ENCODE measurements at regions not wholly inside any gene's neighbourhood (a gene's known extent, or its start where the extent isn't known, plus 50 kb on each side); places are given as distances from the start of the nearest gene placed in this dataset.

DNA sequence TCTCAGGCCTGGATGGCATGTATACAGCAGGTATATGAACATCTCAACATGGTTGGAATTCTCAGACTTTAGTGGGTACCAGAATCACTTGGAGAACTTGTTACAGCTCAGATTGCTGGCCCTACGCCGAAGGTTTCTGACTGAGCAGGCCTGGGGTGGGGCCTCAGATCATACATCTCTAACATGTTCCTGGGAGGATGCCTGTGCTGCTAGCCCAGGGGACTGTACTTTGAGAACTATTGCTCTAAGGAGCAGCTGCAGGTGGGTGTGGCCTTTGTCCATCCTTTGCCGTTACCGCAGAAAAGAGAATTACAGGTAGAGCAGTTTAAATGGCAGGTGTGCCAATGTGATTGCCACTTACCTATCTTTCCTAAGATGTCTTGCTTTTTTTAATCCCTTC is 310.5 kb upstream of the JAG1 start (continued):
- TF ChIP-seq FOSL1 (IDR thresholded peaks at IDR 0.05; ENCODE audit: low read depth) = no peak

DNA sequence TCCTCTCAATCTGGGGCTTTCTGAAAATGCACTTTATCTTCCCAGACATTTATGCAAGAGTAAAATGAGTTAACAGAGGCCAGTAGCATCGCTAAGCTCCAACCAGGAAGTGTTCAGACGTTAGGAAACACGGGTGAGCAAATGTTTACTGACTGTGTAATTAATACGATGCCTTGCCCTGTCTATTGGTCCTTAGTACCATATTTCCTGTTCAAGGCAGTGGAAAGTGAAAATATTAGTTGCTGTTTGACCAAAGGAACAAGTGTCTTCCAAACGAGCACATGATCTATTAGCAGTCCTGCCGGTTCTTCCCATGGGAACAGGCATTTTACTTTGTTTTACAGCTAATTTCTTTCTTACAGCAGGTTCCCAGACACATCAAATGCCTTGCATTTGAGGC is 311.1 kb upstream of the JAG1 start:
- Histone ChIP-seq H3K9me3 (ENCODE audit: control insufficient read depth in 1 of 2, insufficient read depth in 1 of 2, low read depth in 1 of 2, low read length in 2 of 2) (no peaks in the 10 kb centered on the region), H3K4me1 (ENCODE audit: control insufficient read depth in 1 of 2, insufficient read depth in 2 of 2, low read length in 2 of 2) (no peaks in the 10 kb centered on the region), H3K4me2 (ENCODE audit: low read length) (no peak overlapping the region), H2AFZ (ENCODE audit: low read depth, low read length, poor library complexity, severe bottlenecking) (no peak overlapping the region), H3K4me3 (replicated peaks in 1 of 2; ENCODE audit: low read depth in 1 of 2, low read length in 2 of 2) (no peak overlapping the region), H3K9me2 (ENCODE audit: insufficient read depth) (no peaks in the 10 kb centered on the region), H4K20me1 (ENCODE audit: insufficient read depth) (no peaks in the 10 kb centered on the region), H3K27ac (ENCODE audit: low read depth, low read length) (no peak overlapping the region), H3K27me3 (ENCODE audit: insufficient read depth, low read length) (no peaks in the 10 kb centered on the region), H3K36me3 (ENCODE audit: control insufficient read depth in 1 of 2, insufficient read depth in 2 of 2, low read length in 2 of 2) (no peaks in the 10 kb centered on the region; a peak in 1 of 4 replicates), H3K79me2 (ENCODE audit: insufficient read depth, low read length) (no peaks in the 10 kb centered on the region), H3K9ac (ENCODE audit: low read length) (no peak overlapping the region)
- TF ChIP-seq POLR2AphosphoS5 (IDR thresholded peaks at IDR 0.05; ENCODE audit: low read depth, low read length) (no peak), ATF3 (IDR thresholded peaks at IDR 0.05) (no peak), JUND (IDR thresholded peaks at IDR 0.05) (no peak), ZNF274 (IDR thresholded peaks at IDR 0.05; ENCODE audit: low read depth, low read length) (no peak), ELF1 (IDR thresholded peaks at IDR 0.05; ENCODE audit: borderline replicate concordance, low read depth) (no peak), EZH2 (IDR thresholded peaks at IDR 0.05) (no peak), EGR1 (IDR thresholded peaks at IDR 0.05; ENCODE audit: low read depth) (no peak)
- CTCF ChIA-PET = no interaction called here
- no peak for DNase-seq (ENCODE audit: low read depth, low spot score)
- intact Hi-C loops (cut with micrococcal nuclease) = no loop called here
- RAD21 ChIA-PET (ENCODE audit: low non-redundant PET in 1 of 2, low total read pairs in 2 of 2, uncharacterized antibody in 2 of 2, unreplicated experiment in 2 of 2) = no interaction called here
- no peak for ATAC-seq
- no TSS peak for BruUV-seq (replicated peaks)
- POLR2A ChIA-PET = no interaction called here

- no peaks in the 10 kb centered on the region; a peak in 1 of 4 replicates for H3K36me3 ChIP-seq (ENCODE audit: control insufficient read depth in 1 of 2, insufficient read depth in 2 of 2, low read length in 2 of 2)
- DNase-seq (ENCODE audit: low read depth, low spot score) (no peak), ATAC-seq (no peak)
- intact Hi-C loops (cut with micrococcal nuclease) = no loop called here
- no peak overlapping the region for H3K9ac ChIP-seq (ENCODE audit: low read length)
- no peaks in the 10 kb centered on the region for H3K4me1 ChIP-seq (ENCODE audit: control insufficient read depth in 1 of 2, insufficient read depth in 2 of 2, low read length in 2 of 2)
- ChIA-PET RAD21 (ENCODE audit: low non-redundant PET in 1 of 2, low total read pairs in 2 of 2, uncharacterized antibody in 2 of 2, unreplicated experiment in 2 of 2) (no interaction called here), POLR2A (no interaction called here), CTCF (no interaction called here)
- H3K4me2 ChIP-seq (ENCODE audit: low read length) = no peak overlapping the region
- H4K20me1 ChIP-seq (ENCODE audit: insufficient read depth) = no peaks in the 10 kb centered on the region
- H3K27ac ChIP-seq (ENCODE audit: low read depth, low read length) = no peak overlapping the region
- no peaks in the 10 kb centered on the region for H3K79me2 ChIP-seq (ENCODE audit: insufficient read depth, low read length)
- TF ChIP-seq ZFX (IDR thresholded peaks at IDR 0.05) = no peak
- H3K27me3 ChIP-seq (ENCODE audit: insufficient read depth, low read length) = no peaks in the 10 kb centered on the region
- no peak overlapping the region for H2AFZ ChIP-seq (ENCODE audit: low read depth, low read length, poor library complexity, severe bottlenecking)
- no peaks in the 10 kb centered on the region for H3K9me3 ChIP-seq (ENCODE audit: control insufficient read depth in 1 of 2, insufficient read depth in 1 of 2, low read depth in 1 of 2, low read length in 2 of 2)
- no TSS peak for BruUV-seq (replicated peaks)
- H3K4me3 ChIP-seq (replicated peaks in 1 of 2; ENCODE audit: low read depth in 1 of 2, low read length in 2 of 2) = no peak overlapping the region
- H3K9me2 ChIP-seq (ENCODE audit: insufficient read depth) = no peaks in the 10 kb centered on the region
These were observed 311.7 kb upstream of the JAG1 start for GRCh38 chr20:10985536-10985935.
